ENCODE measurements at regions not wholly inside any gene's neighbourhood (a gene's known extent, or its start where the extent isn't known, plus 50 kb on each side); places are given as distances from the start of the nearest gene placed in this dataset.

DNA sequence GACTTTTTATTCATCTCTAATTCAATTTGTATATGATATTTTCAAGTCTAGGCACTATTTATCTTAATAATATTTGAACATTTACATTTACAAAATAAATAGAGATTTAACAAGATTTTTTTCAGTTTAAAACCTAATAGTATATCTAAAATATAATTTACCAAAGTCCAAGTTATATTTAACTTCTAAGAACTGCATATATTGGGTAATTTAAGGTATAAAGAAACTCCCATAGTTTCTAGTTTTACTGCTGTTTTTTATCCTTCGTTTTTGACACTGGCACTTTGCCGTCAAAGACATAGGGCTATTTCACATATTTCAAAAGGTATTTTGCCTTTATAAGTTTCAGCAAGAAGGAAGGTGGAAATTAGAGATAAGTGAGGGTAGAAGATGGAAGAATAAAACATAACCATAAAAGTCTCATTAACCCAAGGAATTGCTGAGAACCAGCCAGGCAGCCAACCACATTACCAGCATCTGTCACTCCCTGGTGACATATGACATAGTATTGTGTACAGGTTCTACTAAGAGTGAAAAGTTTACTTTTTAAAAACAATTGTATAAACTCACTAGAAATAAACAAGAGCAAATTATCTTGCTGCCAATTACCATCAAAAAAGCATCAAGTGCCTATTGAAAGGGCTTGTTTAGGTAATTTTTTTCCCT, 251.5 kb downstream of the NSUN3 start:
- no peak for TF ChIP-seq CTCF (IDR thresholded peaks at IDR 0.05; ENCODE audit: poor library complexity, severe bottlenecking)
- TF ChIP-seq EZH2 (IDR thresholded peaks at IDR 0.05; ENCODE audit: borderline replicate concordance, insufficient read depth, low read length, poor library complexity, severe bottlenecking) = no peak
